ENCODE measurements at regions not wholly inside any gene's neighbourhood (a gene's known extent, or its start where the extent isn't known, plus 50 kb on each side); places are given as distances from the start of the nearest gene placed in this dataset.

DNA sequence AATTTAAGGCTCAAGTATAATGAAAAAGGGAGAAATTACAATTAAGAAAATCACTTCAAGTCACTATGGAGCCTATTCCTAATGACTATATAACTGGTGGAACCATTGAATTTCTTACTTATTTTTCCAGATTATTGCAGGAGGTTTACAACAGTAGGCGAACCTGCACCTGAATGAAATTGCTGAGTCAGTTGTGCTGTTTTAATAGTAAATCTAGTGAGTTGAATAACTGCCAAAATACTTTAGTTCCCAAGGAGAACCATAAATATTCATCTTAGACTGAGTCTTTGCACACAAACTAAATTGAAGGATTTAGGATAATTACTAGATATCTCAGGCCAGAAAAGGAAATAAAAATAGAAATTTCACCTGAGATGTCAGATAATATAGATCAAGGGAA is 1052.8 kb downstream of the NAALADL2 start:
- ATAC-seq = no peak

DNA sequence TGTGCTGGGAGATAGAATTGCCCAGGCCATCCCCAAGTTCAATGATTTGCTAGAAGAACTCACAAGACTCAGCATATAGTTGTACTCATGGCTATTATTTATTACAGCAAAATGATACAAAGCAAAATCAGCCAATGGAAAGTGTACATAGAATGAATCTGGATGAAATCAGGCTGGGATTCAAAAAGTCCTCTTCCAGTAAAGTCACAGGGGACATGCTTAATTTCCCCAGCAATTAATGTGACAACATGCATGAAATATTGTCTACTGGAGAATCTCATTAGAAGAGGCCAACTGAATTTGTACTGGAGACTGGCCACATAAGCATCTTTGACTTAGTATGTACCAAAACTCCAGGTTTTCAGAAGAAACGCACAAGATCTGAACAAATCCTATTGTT is 1043.1 kb downstream of the NAALADL2 start:
- TF ChIP-seq, protein P1, sequence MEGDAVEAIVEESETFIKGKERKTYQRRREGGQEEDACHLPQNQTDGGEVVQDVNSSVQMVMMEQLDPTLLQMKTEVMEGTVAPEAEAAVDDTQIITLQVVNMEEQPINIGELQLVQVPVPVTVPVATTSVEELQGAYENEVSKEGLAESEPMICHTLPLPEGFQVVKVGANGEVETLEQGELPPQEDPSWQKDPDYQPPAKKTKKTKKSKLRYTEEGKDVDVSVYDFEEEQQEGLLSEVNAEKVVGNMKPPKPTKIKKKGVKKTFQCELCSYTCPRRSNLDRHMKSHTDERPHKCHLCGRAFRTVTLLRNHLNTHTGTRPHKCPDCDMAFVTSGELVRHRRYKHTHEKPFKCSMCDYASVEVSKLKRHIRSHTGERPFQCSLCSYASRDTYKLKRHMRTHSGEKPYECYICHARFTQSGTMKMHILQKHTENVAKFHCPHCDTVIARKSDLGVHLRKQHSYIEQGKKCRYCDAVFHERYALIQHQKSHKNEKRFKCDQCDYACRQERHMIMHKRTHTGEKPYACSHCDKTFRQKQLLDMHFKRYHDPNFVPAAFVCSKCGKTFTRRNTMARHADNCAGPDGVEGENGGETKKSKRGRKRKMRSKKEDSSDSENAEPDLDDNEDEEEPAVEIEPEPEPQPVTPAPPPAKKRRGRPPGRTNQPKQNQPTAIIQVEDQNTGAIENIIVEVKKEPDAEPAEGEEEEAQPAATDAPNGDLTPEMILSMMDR (IDR thresholded peaks at IDR 0.05) = no peak
- no peak for TF ChIP-seq POLR2A (IDR thresholded peaks at IDR 0.05)
- no peak for TF ChIP-seq EP300 (IDR thresholded peaks at IDR 0.05)
- no peak for TF ChIP-seq POLR2AphosphoS5 (IDR thresholded peaks at IDR 0.05)
- no peak for ATAC-seq
- no peak overlapping the region for H3K4me3 ChIP-seq
- no peaks in the 10 kb centered on the region for H3K36me3 ChIP-seq
- 80 to 85% methylated on average over 1 of the region's 1 CpG for WGBS, 2 donors (ENCODE audit: low coverage in 1 of 2)
- H3K4me1 ChIP-seq = no peaks in the 10 kb centered on the region
- H3K9me3 ChIP-seq = peaks cover 0 to 2% (median 0%) of the 10 kb centered on the region in 3 donors
- no peak overlapping the region for H3K27ac ChIP-seq
- H3K27me3 ChIP-seq = no peaks in the 10 kb centered on the region

More for the DNA sequence above, 1052.8 kb downstream of the NAALADL2 start:
- H3K9me3 ChIP-seq = peaks cover 0 to 13% (median 0%) of the 10 kb centered on the region in 3 donors
- peaks cover 0 to 7% (median 0%) of the 10 kb centered on the region in 3 donors for H3K4me1 ChIP-seq
- no peaks in the 10 kb centered on the region for H3K36me3 ChIP-seq
- no peak overlapping the region for H3K27ac ChIP-seq
- 75 to 83% methylated on average over 1 of the region's 1 CpG for WGBS, 2 donors (ENCODE audit: low coverage in 1 of 2)
- no peak overlapping the region for H3K4me3 ChIP-seq
- H3K27me3 ChIP-seq = no peaks in the 10 kb centered on the region
- TF ChIP-seq, protein P1 (IDR thresholded peaks at IDR 0.05) = no peak
- no peak for TF ChIP-seq POLR2AphosphoS5 (IDR thresholded peaks at IDR 0.05)
- TF ChIP-seq POLR2A (IDR thresholded peaks at IDR 0.05) = no peak
- no peak for TF ChIP-seq EP300 (IDR thresholded peaks at IDR 0.05)

DNA sequence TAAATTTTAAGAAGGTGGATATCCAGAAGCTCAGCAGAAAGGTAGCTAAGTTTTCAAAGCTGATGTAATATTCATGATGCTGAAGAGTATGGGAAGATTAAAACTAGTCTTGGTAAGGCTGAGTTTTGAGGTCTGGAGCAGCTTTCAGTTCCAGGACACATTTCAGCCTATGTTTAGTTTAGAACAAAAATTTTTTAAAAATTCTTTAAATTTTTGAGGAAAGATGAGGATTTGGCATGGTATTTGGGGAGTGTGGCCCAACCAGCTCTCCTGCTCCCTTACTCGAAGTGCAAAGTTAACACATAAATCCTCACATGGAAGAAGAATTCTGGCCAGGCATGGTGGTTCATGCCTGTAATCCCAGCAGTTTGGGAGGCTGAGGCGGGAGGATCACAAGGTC is 1039.1 kb downstream of the NAALADL2 start:
- Histone ChIP-seq H3K9me3 (no peaks in the 10 kb centered on the region), H3K36me3 (no peaks in the 10 kb centered on the region), H3K27ac (no peak overlapping the region), H3K4me1 (no peaks in the 10 kb centered on the region), H3K4me3 (no peak overlapping the region), H3K27me3 (no peaks in the 10 kb centered on the region)
- 93 to 100% methylated on average over 1 to 2 of the region's 2 CpGs for WGBS, 2 donors (ENCODE audit: low coverage in 1 of 2)
- TF ChIP-seq, protein P1 (IDR thresholded peaks at IDR 0.05) = no peak
- no peak for TF ChIP-seq POLR2AphosphoS5 (IDR thresholded peaks at IDR 0.05)
- no peak for TF ChIP-seq EP300 (IDR thresholded peaks at IDR 0.05)
- TF ChIP-seq POLR2A (IDR thresholded peaks at IDR 0.05) = no peak
- no peak for ATAC-seq

DNA sequence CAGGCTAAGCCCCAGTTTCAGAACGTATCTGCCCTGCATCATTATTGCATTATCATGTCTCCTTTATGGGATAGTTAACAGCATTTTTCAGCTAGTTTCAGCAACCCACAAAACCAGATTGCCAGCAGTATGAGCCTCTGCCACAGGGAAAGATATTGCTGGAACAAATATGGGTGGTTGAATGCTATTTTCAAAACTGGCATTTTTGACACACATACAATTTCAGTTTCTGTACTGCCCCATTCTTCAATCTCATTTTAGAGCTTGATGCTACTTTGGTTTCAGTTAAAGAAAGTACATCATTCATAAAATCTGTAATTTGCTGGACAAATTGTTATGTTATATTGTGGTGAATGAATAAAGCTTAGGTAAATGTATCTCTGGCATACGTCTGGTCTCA is 1037.5 kb downstream of the NAALADL2 start:
- Histone ChIP-seq H3K27ac (no peak overlapping the region), H3K36me3 (no peaks in the 10 kb centered on the region), H3K9me3 (no peaks in the 10 kb centered on the region), H3K4me3 (no peak overlapping the region), H3K4me1 (no peaks in the 10 kb centered on the region), H3K27me3 (no peaks in the 10 kb centered on the region)
- ATAC-seq = no peak
- TF ChIP-seq, protein P1 (IDR thresholded peaks at IDR 0.05) = no peak
- WGBS, 2 donors (ENCODE audit: low coverage in 1 of 2) = 69 to 70% methylated on average over 1 to 2 of the region's 2 CpGs

DNA sequence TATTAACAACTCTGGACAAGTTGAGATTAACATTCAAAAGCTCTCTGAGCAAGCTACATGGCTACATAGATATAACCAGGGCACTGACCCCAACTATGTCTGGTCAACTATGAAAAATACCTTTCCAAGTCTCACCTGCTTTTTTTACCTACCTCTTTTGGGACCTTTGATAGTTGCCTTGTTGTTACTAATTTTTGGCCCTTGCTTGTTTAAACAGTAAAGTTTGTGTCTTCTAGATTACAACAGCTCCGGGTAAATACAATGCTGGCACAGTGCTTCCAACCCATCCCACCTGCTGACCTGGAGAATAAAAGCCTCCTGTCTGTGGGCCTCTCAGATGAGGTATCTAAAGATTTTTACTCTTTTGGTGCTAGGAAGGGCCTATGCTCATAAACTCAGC is 1036.6 kb downstream of the NAALADL2 start:
- Histone ChIP-seq H3K27me3 (no peaks in the 10 kb centered on the region), H3K27ac (no peak overlapping the region), H3K4me3 (no peak overlapping the region), H3K4me1 (no peaks in the 10 kb centered on the region), H3K36me3 (no peaks in the 10 kb centered on the region), H3K9me3 (no peaks in the 10 kb centered on the region)
- no peak for ATAC-seq
- no peak for TF ChIP-seq POLR2AphosphoS5 (IDR thresholded peaks at IDR 0.05)
- WGBS, 2 donors (ENCODE audit: low coverage in 1 of 2) = 78% methylated on average over 1 of the region's 1 CpG; no CpG with 5 or more reads in 1 of the 2 donors

Data from gastroesophageal sphincter (tissue), 4 donors.